Fibroblast of gingiva (primary cell): ENCODE measurements at regions not wholly inside any gene's neighbourhood (a gene's known extent, or its start where the extent isn't known, plus 50 kb on each side); places are given as distances from the start of the nearest gene placed in this dataset.
"Not testable (repeated sequence)": the region's sequence is repeated elsewhere in the genome, so short reads cannot be mapped to it uniquely, and the experiment has no call there.

Experiments
- DNase-seq: peaks from one replicate; pipeline ENCODE4 v3.0.0-alpha.2; 2011; ENCODE audit warnings: low read depth

GRCh38 chr15:84421513-84422181 is 179.2 kb upstream of the ZSCAN2 start:
- DNase-seq = not testable (repeated sequence)

GRCh38 chr15:84425327-84425726 is 175.5 kb upstream of the ZSCAN2 start:
- DNase-seq = not testable (repeated sequence)

DNA sequence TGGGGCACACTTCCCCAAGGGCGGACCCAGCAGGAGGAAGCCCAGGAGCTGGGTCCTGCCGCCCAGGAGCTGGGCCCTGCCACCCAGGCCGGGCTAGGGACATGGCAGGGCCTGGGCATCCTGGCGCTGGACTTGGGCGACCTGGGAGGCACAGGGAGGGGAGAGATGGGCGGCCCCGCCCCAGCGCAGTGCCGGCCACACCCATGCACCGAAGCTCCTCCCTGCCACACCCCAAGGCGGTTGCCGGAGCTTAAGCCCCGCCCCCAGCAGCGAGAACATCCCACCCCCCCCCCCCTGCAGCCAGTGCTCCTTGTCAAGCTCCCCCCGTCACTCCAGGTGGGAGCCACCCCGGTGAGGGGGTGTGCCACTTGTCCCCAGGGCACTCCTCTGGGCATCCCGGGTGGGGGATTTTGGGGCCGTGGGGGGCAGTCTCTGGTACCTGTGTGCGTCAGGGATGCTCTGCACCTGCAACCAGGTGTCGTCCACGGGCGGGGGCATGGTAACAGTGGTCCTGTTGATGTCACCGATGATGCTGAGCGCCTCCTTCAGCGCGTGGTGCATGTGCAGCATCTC is 127.4 kb upstream of the ZSCAN2 start:
- not testable (repeated sequence) for DNase-seq

- not testable (repeated sequence) for DNase-seq
Measured at GRCh38 chr15:84476364-84477033, 124.3 kb upstream of the ZSCAN2 start.

- not testable (repeated sequence) for DNase-seq
Measured at GRCh38 chr15:84477550-84477949, 123.3 kb upstream of the ZSCAN2 start.

DNA sequence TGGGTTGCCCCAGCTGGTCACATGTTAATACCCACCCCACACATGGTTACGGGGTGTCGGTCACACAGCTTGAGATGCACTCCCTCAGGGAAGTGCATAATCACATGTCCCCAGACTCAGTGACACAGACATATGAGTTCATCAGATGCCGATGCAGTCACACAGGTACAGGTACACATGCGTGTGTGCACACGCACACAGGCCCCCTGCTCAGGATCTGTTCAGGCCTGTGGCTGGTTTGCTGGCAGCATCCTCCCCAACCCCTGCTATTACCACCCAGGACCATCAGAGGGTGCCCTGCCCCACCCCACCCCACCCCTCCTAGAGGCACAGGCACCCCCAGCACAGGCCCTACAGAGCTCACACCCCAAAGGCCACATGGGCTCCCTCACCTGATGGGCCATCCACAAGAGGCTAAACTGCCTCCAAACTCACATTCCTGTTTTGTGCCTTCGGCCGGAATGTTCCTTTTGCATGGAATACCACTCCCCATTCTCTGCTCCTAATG is 120.6 kb upstream of the ZSCAN2 start:
- DNase-seq = not testable (repeated sequence)

GRCh38 chr15:84483859-84484258 is 117.0 kb upstream of the ZSCAN2 start:
- not testable (repeated sequence) for DNase-seq

DNA sequence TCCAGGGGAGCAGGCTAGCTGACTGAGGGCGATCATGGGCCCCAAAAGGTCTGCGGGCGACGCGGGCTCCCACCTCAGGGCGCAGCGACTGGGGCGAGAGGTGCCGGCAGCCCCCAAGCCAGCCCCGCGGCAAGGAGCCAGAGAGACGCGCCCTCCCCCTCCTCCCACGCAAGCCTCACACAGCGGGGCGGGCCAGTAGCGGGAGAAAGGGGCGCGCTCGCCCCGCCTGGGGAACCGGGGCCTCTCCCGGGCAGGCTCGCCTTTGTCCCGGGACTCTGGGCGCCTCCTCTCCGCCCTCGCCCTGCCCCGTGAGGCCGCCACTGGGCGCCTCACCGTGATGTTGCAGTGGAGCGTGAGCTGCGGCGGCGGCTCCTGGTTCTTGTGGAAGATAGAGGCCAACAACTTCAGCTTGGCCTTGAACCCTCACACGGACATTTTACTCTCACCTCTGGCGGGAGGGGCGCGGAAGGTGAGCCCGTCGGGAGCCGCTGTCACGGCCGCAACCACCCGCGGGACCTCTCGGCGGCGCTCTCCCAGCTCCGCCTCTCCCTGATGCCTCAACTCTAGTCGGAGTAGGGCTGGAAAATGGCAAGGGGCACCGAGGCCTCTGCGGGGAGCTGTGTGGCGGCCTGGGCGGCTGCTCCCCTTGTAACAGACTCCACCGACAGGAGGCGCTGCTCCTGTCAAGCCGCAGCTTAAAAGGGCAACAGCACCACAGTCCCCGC is 100.5 kb upstream of the ZSCAN2 start:
- not testable (repeated sequence) for DNase-seq

- not testable (repeated sequence) for DNase-seq
Measured at GRCh38 chr15:84503101-84503500, 97.7 kb upstream of the ZSCAN2 start.

GRCh38 chr15:84505552-84505951 is 95.3 kb upstream of the ZSCAN2 start:
- not testable (repeated sequence) for DNase-seq

GRCh38 chr15:84512324-84512723 is 88.5 kb upstream of the ZSCAN2 start:
- DNase-seq = not testable (repeated sequence)

DNA sequence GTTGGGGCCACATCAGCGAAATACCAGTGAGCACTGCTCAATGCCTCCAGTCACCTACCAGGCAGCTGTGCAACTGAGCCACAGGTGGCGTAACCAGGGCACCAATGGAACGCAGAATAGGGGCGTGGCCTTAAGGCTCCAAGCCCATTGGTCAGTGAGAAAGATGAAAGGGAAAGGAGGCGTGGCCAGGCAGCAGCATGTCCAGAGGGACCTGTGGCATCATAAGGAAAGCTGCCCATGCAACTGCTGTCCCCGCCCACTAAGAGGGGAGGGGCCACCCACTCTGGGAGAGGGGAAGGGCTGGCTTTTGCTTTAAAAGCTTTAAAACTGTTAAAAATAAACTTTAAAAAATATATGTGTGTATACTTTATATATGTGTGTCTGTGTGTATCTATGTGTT is 84.0 kb upstream of the ZSCAN2 start:
- not testable (repeated sequence) for DNase-seq

GRCh38 chr15:84525491-84526344 is 75.1 kb upstream of the ZSCAN2 start:
- not testable (repeated sequence) for DNase-seq

GRCh38 chr15:84530751-84531150 is 70.1 kb upstream of the ZSCAN2 start:
- not testable (repeated sequence) for DNase-seq

DNA sequence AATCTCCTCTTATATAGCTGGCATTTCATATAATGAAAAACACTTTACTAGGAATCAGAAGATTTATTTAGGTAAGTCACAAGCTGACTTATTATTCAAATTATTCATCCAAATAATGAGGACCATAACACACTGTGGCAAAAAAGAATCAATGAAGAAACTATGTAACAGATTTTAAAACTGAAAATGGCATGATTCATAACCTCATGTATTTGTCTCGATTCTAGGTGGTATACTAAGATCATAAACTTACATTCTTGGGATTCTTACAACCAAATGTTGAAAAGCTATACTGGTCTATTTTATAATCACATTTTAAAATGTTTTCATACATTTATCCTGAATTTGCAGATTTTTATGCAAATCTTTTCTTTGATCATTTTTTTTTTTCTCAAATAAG is 69.6 kb upstream of the ZSCAN2 start:
- DNase-seq = not testable (repeated sequence)

DNA sequence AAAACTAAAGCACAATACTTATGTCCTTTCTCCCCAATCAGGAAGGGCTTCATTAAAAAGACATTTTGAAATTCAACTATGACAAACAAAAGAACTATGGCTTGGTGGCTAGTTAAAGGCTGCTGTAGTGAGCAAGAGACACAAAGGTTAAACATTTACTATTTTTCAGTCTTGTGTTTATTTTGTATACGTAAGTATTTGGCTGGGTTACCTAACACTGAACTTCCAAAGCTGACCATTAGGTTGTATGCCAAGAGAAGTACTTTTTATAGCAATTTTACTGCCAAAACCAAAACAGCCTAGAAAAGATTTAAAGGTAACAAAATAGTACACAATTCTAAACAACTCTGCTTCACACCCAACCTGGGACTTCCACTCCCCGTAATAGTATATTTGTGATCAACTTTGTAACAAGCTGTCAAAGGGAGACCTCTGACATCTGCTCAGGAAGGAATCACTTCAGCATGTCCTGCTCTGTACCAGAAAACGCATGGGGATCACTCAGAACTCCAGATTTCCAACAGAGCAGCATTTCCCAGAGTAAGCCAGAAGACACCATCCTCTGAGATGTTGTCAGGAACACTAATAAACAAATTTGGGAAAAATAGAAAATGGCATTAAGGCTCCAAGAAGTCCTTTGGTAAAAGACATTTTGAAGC is 69.0 kb upstream of the ZSCAN2 start:
- peak; percentile 62 for DNase-seq

- DNase-seq = not testable (repeated sequence)
Measured at GRCh38 chr15:84533705-84534104, 67.1 kb upstream of the ZSCAN2 start.

DNA sequence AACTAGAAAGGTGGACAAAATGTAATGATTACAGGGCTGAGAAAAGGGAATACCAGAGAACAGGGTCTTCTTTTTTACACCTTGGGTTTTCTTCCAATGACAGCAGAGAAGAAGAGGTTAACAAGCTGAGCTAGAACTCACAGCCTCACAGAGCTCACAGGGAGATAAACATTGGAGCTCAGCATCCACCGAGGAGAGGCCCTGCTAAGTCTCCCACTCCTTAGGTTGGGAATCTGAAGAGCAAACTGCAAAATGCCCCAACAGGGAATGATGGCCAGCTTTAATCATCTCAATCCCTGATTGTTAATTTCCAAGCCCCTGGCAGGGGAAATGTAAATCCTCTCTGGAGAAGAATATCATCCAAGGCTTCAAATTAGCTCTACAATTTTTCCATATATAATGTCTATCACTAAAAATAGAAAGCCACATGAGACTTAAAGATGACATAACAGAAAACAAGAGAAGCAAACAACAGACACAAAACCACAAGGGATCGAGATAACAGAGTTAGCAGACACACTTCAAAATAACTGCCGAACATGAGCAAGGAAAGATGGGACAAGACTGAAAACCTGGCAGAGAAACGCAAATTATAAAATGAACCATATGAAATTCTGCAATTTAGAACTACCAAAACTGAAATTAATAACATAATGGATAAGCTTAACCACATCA is 66.1 kb upstream of the ZSCAN2 start:
- not testable (repeated sequence) for DNase-seq

DNA sequence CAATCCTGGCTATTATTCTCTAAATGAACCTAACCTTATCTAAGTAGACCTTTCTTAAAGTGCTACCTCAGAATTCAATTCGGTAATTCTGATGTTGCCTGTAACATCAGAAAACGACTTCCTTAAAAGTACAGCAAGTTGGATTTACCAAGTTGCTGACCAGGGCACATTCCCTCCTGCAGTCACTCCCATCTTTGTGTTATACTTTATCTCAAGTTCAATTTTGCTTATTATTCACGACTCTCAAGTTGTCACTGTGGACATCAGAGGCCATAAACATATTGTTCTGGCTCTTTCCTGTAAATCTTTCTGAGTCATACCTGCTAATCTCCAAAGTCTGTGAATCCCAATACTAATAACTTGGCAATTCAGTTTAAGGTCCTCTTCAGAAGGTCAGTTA is 64.6 kb upstream of the ZSCAN2 start:
- not testable (repeated sequence) for DNase-seq

GRCh38 chr15:84544586-84544985 is 56.2 kb upstream of the ZSCAN2 start:
- DNase-seq = not testable (repeated sequence)
